ENCODE measurements at regions not wholly inside any gene's neighbourhood (a gene's known extent, or its start where the extent isn't known, plus 50 kb on each side); places are given as distances from the start of the nearest gene placed in this dataset.
A peak's percentile ranks its signal among the peaks of the same experiment; 100 is the strongest.

DNA sequence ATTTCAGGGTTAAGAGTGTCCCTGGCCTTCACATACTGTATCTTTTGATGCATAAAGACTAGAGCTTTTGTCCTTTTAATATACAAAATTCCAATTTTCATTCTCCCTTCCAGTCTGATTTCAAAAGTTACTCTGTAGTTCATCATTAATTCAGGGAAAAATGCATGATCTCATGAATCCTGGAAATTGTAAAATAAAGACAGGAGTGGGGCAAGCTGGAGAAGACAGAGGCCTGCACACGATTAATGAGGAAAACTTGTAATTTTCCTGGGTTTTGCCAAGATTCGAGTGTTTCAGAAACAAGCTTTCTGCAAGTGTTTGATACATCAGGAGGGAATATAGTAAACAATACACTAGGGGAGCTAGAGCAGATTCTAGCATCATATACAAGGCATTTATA is 947.9 kb downstream of the FAT4 start:
- no peak for DNase-seq

DNA sequence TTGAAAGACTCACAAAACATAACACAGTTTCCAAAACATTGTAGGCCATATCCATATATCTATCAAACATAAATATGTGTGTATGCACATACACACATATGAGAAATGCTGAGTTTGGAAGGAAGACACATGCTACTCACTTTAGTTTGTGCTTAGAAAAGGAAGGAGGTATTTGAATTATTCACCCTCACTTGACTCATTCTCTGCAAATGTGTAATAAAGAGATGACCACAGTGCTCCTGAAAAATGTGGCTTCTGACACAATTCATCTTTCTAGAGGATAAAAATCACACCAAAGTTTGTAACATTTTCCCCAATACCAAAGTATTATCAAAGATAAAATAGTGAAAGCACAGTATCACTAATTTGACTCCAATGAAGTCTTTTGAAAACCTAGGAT is 950.1 kb downstream of the FAT4 start:
- DNase-seq, result peak; percentile 68

DNA sequence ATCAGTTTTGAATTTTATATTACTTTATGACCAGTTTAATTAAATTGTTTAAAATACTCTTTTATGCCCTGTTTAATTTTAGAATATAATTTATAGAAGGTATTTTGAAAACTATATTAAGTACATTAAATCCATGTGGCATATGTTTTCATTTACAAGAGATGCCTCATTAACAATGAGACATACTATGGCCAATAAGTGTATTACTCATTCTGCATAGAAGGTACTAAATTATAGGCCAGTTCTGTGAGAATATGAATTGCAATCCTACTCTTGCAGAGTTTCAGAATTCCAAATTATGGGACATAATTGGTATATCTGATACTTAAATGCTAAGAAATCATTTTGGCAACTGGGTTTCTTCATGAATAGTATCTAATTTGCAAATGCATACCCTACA is 951.1 kb downstream of the FAT4 start:
- peak; percentile 55 for DNase-seq

DNA sequence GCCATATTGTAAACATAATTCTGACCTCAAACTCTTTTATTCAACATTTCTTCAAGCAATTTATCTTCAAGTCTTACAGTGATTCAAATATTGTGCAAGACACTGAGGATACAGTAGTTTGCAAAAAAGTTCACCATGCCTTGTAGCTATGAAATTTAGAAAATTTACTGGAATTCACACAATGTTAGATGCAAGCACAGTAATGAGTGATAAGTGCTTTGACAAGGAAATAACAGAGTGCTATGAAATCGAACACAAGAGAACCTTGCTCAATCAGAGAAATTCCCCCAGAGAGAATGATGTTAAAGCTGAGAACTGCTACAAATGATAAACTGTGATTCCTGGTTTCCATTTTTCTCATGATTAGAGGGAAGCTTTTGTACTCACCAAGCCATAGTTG is 952.9 kb downstream of the FAT4 start:
- DNase-seq, result peak; percentile 25

DNA sequence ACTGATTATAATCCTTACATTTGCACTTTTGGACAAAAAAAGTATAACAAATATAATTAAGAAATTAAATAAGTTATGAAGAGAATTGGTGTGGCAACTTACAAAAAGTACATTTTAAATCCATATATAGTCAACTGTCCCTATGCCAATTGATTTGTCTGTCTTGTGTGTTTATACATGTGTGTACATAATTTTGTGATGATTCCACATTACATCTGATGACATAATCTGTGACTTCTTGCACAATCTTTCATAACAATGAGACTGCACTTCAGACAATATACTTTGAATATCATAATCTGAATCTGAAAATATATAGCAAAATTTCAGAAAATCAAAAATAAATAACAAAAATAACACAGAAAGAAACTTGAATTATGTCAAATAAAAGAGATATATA is 953.4 kb downstream of the FAT4 start:
- DNase-seq, result peak; percentile 70

DNA sequence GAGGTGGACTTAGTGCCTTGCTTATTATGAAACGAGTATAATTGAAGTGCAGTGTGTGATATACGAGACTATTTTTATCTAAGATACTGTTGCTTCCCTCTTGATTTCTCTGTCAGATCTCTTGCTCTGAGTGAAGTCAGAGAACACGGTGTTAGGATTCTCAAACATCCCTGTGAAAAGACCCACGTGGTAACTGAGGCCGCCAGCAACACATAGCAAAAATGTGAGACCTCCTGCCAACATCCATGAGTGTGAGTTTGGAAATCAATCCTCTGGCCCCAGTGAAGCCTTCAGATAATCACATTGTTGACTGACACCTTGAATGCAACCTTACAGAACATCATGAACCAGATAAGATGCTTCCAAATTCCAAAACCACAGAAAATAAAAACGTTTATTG is 954.4 kb downstream of the FAT4 start:
- no peak for DNase-seq

DNA sequence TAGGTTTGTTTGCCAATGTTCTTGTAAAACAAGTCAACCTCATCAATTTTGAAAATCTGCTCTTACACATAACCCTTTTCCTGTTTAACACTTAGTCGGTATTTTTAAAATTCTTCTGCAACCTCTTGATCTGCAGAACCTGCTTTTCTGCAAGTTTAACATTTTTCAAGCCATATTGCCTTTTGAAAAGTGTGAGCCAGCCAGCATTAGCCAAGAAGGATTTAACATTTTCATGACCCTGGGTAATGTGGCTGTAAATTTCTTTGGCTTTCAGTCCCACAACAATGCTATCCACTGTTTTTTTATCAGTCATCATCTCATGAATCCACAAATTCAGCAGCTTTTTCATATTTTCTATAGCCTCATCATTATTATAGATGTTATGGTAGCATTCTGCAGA is 956.5 kb downstream of the FAT4 start:
- no peak for DNase-seq

DNA sequence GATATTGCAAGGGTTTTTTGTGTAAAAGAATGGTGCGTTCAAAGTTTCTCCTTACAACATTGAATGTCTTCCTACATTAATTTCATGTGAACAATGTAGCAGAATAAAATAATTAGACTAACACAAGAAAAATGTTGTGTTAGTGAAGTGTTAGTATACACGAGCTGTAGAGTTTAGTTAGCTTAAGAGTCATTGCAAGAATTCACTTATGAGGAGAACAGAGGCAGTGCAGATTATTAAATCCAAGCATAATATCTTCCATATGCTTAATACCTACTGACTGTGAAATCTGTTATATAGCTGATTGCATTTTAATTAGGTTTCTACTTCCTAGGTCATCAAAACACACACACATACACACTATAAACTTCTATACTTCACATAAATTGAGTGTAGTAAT is 959.0 kb downstream of the FAT4 start:
- DNase-seq, result no peak

DNA sequence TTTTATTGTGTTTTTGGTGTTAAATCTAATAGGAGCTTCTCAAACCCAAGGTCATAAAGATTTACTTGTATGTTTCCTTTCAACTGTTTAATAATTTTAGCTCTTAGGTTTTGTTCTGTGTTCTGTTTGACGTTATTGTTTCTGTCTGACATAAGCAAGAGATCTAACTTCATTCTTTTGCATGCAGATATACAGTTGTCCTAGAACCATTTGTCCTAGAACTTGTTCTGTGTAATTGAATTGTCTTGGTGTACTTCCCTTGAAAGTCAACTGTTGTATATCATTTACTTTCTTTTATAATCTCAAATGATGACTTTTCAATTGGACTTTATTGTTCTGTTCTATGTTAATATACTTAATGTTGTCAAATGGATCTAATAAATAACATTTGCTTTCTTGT is 977.1 kb downstream of the FAT4 start:
- DNase-seq, result no peak

DNA sequence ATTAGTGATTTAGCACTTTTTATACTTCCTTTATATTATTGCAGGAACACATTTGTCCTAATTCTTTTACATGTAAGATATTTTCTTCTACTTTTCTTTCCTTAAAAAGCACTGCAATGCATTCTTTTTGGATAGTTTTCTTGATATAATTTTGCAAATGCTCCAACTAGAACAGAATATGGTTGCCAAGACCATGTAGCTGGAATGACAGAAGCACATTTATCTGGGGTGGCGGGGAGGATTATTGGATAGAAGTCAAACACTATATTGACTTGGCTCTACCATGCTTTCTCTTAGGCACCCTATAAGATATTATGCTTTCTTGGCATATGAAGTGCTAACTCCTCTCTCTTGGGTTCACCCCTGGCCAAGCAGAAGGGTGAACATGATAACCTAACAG is 983.5 kb downstream of the FAT4 start:
- no peak for DNase-seq

DNA sequence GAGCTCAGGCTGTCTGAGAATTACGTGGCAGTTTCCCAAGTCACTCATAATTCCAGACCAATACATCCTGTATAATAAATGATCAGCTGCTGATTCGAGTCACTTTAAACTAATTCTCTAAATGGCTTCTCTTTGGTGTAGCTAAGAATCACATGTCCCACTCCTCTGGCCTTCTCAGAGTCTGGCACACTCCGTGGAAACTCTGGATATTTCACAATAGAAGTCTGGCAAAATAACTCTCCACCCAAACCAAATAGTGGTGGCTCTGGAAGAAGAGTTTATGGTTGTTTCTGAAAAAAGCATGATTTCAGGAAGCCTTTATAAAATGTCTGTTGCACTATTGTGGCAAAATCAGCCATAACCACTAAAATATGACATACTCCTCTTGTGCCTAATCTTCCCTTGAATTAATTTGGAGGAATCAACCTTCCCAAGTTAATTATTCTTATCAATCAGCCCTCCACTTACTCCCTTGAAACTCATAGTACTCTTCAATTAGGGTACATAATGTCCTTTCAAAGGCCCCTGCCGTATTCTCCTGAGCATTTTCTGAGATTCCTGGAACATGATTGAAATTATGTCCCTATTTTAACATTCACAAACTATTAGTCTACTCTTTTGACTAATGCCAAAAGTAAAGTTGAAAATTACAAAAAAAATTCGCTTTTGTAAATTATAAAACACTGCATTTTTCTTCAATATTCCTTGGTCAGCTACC is 991.6 kb downstream of the FAT4 start:
- no peak for DNase-seq

DNA sequence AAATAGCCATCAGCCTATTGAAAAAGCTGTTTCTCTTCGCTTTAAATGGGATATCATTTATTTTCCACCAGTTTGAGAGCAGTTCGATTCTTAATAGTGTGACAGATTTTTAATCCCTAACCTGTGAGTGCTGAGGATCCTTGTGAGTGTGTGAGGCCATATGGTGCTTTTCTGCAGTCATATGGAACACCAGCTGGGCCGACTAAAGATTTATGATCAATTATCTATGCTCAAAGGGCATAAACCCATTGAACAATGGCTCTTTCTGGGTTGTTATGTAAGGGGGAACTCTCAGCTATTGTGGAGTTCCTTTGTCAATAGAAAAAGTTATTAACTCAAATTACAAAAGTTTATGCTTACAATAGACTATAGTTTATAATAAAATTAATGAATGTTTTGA is 1003.6 kb downstream of the FAT4 start:
- DNase-seq, result no peak

DNA sequence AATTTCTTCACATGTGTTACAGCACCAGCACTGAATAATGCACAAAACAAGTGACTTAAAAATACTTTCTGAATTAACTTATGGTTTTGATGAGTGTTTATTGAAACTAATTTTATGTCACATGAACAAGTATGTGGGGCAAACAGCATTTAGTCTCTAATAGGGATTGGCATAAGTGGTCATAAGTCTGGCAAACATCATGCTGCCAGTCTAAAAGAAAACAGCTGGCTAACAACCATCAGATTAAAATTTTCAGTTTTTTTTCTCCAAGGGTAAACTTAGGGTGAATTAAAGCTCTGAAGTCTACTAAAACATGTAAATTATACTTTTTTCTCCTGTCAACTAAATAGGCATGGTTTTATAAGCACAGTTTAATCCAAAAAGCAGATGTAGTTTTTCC is 1014.2 kb downstream of the FAT4 start:
- no peak for DNase-seq

DNA sequence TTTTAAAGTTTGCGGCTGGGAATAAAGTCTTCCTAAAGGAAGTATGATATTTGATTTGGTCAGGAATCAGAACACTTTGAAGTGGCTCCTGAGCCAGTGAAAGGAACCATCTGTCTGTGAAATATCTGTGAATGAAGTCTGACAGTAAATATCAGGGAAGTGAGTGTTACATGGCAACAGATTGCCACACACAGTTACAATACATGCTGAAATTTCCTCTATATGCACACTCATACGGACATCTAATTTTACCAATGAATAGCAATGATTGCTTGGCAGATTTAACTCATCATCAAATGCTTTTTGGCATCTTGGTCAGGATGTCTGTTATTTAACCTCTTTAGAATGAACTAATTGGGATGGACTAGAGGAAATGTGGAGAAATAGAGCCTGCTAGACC is 1023.8 kb downstream of the FAT4 start:
- no peak for DNase-seq

DNA sequence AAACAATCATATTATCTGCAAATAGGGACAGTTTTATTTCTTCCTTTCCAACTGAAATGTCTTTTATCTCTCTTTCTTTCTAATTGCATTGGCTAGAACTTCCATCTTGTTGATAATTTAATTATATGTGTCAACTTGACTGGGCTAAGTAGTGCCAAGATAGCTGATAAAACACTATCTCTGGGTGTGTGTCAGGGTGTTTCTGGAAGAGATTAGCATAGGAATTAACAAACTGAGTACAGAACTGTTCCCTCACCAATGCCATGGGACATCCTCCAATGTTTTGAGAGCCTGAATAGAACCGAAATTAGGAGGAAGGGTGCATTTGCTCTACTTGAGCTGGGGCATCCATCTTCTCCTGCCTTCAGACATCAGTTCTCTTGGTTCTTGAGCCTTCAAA is 1027.2 kb downstream of the FAT4 start:
- DNase-seq, result no peak

DNA sequence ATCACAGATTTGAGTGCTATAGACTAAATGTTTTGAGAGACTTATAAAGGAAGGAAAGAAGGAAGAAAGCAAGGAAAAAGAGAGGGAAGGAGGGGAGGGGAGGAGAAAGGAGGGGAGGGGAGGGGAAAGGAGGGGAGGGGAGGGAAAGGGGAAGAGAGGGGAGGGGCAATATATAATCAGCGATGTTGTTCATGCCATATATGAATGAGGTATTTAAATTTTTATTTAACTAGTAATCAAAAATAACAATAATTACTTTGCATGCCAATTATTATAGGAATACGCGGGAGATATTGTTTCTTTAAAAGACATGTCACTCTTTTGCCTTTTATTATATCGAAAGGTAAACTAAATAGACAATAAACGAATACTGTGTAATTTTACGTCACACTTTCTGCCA is 1029.7 kb downstream of the FAT4 start:
- no peak for DNase-seq

DNA sequence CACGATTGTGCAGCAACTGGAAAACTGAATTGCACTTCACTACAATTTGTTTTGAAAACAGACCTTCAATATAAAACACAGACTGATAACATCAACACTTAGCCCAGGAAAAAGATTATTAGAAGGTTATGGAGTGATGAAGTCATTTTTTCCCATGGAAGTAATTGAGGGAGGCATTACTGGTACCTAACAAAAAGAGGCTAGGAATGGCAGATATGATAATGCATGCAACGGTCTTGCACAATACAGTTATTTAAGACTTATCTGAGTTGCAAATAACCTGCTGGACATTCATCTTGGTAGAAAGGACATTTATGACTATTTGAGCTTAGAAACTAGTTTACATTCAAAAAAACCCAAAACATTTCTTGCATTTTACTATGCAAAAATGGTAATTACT is 1031.9 kb downstream of the FAT4 start:
- no peak for DNase-seq

DNA sequence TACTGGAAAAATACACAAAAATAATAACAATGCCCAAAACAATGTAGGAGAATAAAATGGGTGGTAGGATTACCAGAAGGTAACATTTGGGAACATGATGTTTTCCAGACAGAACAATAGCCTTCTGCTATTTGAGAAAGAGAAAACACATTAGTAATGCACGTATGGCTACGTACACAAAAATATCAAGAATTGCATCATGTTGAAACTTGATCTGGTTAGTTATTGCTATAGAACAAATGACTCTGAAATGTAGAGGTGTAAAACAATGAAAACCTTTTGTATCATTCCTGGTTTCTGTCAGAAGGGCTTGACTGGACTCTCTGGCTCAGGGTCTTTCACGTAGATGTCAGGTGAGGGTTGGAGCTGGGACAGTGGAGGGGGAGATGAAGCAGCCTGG is 1040.0 kb downstream of the FAT4 start:
- DNase-seq, result no peak

DNA sequence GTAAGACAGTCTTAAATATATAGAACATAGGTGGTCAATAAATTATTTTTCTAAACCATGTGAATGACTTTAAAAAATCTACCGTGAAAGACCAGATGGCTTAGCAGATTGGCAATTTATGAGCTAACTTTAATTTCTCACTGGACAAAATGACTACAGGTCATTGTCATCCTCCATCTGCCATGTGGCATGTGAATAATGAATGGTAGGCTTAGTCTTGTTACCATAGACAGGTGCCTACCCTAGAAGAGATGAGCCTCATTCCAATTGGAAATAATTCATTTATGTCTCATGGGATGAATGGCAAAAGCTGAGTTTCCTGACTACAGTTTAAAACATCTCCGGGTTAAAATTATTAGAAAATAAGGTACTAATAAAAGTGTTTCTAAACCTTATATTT is 1043.3 kb downstream of the FAT4 start:
- DNase-seq, result no peak

DNA sequence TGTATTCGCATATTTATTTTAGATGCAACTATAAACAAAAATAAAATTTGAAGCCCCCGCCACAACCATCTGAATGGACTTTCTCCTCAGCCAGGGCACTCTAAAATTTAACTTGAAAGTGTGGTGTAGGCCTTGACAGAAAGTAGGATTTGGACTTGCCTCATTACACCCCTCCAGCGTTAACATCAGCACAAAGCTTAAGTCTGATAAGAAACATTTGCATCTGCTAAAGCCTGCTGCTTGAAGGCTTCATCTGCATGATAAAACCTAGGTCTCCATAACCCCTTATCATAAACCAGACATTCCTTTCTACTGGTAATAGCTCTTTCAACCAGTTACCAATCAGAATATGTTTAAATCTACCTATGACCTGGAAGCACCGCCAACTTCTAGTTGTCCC is 1046.5 kb downstream of the FAT4 start:
- DNase-seq, result no peak

DNA sequence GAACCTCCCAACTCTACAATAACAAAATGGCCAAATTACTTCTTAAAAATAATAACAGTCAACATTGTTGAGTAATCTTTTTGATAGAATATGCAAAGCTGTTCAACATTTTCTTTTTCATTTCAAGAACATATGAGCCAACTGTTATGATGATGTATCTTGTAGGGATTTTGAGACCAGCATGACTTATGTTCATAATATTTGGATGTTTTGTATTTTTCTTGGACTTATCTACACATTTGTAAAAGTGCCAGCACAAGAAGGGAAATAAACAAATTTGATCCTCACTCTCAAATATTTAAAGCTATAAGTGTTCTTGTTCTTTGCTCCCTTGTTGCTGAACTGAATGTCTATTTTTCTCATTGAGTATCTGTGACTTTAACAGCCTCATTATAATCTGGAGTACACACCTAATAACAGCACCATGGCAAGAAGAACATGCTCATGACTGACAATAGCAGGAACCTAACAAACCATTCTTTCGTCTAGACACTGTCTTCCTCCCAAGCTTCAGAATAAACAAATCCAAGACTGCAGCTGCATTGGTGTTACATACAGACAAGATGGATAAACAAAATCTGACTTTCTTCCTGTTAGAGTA is 1049.7 kb downstream of the FAT4 start:
- DNase-seq, result peak; percentile 26

DNA sequence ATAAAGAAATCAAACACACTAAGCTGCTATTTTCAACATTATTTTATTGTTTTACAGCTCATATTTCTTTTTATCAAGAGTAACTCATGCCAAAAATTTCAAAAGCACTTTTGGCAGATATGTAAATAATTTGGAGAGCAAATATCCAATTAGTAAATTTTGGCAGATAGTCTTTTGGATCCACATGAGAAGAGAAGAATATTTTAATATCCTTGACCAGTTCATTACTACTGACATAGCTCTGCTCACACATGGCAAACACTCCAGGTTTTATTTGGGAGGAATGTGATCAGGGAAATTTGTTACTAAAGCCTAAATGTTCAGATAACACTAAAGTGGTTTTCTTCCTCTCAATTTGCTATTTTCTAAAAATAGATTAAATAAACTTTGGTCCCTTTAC is 1054.3 kb downstream of the FAT4 start:
- DNase-seq, result no peak

DNA sequence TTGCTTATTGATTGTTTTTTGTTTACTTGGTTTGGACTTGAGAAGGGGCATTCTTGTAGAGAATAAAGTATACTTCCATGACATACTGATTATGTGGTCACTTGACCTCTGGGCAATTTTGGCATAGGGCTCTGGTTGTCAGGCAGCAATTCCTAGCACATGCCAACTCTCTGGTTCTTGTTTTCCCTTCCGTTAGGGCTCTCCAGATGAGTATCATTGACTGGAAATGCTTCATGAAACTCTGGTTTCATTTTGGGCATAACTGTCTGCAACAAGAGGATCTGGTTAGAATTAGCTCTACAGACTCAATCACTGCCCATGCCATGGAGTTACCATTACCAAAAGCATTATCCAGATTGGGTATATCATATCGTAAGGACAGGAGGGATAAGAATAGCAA is 1057.9 kb downstream of the FAT4 start:
- no peak for DNase-seq

DNA sequence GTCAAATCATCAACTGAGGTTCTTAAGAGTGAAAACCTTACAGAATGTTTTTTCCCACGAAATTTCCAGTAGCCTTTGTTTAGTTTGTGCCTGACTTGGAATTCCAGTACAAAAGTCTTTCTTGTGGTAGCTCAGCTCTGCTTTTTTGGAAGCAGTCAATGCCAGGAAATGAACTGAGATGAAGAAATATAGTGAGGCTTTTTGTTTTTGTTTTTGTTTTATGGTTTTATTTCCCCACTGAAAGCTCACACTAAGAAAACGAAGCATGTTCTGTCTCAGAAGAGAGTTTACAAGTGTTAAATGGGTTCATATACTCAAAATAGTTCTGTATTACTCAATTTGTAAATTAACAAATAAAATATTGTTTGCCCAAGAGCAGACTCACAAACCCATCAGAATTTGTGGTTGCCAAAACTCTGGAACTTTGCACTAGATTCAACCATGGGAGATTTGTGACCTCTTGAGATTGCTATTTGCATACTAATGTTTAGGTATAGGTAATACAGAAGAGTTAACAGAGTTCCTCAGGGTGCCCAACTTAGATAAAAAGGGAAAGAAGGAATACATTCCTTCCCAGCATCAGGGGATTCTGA is 1060.8 kb downstream of the FAT4 start:
- DNase-seq, result no peak

DNA sequence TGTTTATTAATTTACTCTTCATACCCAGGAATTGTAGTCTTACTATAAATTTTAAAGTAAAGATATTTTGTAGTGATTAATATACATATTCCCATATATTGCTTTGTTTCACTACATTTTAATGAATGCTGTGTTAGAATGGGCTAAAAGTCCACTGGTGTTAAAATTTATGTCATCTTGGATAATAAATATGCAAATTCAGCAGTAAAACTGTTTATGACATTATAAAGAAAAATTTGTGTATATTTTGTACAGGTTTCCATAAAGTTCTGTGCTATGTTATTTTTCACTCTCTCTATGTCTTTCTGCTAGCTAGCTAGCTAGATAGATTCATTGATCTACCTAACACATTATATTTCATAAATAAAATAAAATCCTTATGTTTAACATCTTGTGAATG is 1071.2 kb downstream of the FAT4 start:
- no peak for DNase-seq
